ENCODE measurements at regions not wholly inside any gene's neighbourhood (a gene's known extent, or its start where the extent isn't known, plus 50 kb on each side); places are given as distances from the start of the nearest gene placed in this dataset.

DNA sequence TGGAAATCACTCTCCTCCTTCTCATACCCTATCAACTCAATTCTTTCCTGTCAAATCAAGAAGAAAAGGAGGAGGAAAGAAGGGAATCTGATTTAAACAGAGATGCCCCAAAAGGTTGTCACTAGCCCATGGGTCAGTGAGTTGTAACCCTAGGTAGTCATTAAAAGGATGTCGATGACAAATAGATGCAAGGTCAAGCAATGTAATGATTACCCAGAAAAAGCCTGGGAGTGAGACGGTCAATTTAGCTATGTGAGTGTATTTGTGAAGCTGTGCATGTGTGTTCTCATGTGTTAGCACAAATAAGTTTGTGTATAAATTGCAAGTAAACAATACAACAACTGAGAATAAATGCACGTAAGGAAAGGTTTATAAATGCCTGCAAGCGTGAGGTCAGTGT is 190.5 kb upstream of the PMFBP1 start:
- intact Hi-C loops (cut with DNase I, micrococcal nuclease) = no loop called here
- no peaks in the 10 kb centered on the region for H3K4me1 ChIP-seq (ENCODE audit: low read depth)
- H3K9me3 ChIP-seq = peaks cover 4% of the 10 kb centered on the region
- H3K36me3 ChIP-seq (ENCODE audit: low read depth) = no peaks in the 10 kb centered on the region
- TF ChIP-seq CTCF (IDR thresholded peaks at IDR 0.05) = no peak
- no peak for ATAC-seq
- no peak overlapping the region for H3K4me3 ChIP-seq
- no peak for DNase-seq

DNA sequence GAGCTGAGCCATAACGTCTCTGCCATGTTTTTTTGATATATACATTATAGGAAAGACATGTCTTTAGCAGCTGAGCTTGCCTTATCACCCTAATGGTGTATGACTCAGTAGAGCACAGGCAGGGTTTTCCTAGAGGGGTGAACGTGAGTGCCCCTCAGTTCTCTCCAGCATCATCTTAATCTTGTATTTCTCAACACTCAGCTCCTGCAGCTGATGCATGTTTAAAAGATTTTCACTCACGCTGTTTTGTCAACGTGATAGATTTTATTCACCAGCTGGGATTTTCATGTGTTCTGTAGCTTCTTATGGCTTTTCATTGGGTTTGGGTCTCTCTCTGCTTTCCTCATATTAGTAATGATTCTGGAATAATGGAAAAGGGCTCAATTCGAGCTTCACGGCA is 186.0 kb upstream of the PMFBP1 start:
- no peak overlapping the region for H3K4me3 ChIP-seq
- H3K4me1 ChIP-seq (ENCODE audit: low read depth) = no peaks in the 10 kb centered on the region
- H3K9me3 ChIP-seq = no peaks in the 10 kb centered on the region
- DNase-seq (no peak), ATAC-seq (no peak)
- intact Hi-C loops (cut with DNase I, micrococcal nuclease) = no loop called here
- no peak for TF ChIP-seq CTCF (IDR thresholded peaks at IDR 0.05)
- no peaks in the 10 kb centered on the region for H3K36me3 ChIP-seq (ENCODE audit: low read depth)

DNA sequence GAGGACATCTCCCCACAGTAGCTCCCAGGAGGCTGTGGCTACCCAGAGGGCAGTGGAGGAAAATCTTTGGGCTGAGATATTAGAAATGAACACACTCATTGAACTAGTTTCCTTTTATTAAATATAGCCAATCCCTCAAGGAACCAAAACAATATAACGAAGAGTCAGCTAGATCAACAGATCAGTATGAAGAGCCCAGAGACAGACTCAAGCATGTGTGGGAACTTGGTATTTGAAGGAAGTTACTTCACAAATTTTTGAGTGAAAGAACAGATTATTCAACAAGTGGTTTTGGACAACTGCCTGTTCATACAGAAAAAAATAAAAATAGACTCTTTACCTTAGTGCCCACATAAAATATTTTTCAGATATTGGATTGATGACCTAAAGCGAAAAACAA is 183.6 kb upstream of the PMFBP1 start:
- no peak for TF ChIP-seq CTCF (IDR thresholded peaks at IDR 0.05)
- intact Hi-C loops (cut with DNase I, micrococcal nuclease) = no loop called here
- DNase-seq = no peak

DNA sequence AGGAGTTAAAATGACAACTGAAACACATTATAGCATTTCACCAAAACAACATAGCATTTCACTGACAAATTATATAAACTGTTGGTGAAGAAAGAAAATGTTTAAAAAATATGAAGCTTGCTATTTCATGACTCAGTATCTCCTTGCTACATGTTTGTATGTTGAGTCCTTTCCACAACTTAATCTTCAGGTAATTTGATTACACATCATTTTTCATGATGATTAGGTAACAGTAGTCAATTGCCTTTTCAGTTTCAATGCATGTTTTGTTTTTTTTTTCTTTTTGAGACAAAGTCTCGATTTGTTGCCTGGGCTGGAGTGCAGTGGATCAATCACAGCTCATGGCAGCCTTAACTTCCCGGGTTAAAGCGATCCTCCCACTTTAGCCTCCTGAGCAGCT is 177.8 kb upstream of the PMFBP1 start:
- Histone ChIP-seq H3K9me3 (no peaks in the 10 kb centered on the region), H3K4me3 (no peak overlapping the region), H3K36me3 (ENCODE audit: low read depth) (no peaks in the 10 kb centered on the region), H3K4me1 (ENCODE audit: low read depth) (no peaks in the 10 kb centered on the region)
- intact Hi-C loops (cut with DNase I, micrococcal nuclease) = no loop called here
- DNase-seq (no peak), ATAC-seq (no peak)
- no peak for TF ChIP-seq CTCF (IDR thresholded peaks at IDR 0.05)

More for the DNA sequence above, 183.6 kb upstream of the PMFBP1 start:
- Histone ChIP-seq H3K9me3 (no peaks in the 10 kb centered on the region), H3K4me3 (no peak overlapping the region), H3K36me3 (ENCODE audit: low read depth) (no peaks in the 10 kb centered on the region), H3K4me1 (ENCODE audit: low read depth) (no peaks in the 10 kb centered on the region)
- ATAC-seq = no peak

DNA sequence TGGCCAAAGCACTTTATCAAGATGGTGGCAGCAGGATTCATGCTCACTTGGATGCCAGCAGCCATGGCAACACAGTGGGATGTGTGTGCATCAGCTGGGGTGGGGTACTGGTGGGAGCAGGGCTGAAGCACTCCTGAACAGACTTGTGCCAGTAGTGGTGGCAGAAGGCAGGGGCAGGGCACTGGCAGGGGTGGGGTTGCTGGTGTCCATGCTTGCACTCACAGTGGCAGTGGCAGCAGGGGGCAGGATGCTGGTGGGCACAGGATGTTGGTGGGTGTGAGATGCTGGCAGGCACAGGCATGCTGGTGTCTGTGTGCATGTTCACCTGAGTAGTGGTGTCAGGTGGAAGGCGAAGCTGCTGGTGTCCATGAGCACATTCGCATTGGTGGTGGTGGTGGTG is 161.0 kb upstream of the PMFBP1 start:
- intact Hi-C loops (cut with DNase I, micrococcal nuclease) = no loop called here
- Histone ChIP-seq H3K36me3 (ENCODE audit: low read depth) (no peaks in the 10 kb centered on the region), H3K9me3 (no peaks in the 10 kb centered on the region), H3K4me3 (no peak overlapping the region), H3K4me1 (ENCODE audit: low read depth) (no peaks in the 10 kb centered on the region)
- DNase-seq (no peak), ATAC-seq (no peak)
- no peak for TF ChIP-seq CTCF (IDR thresholded peaks at IDR 0.05)

- ATAC-seq (no peak), DNase-seq (no peak)
- Histone ChIP-seq H3K9me3 (peaks cover 6% of the 10 kb centered on the region), H3K4me1 (ENCODE audit: low read depth) (no peaks in the 10 kb centered on the region), H3K4me3 (no peak overlapping the region), H3K36me3 (ENCODE audit: low read depth) (no peaks in the 10 kb centered on the region)
- intact Hi-C loops (cut with DNase I, micrococcal nuclease) = no loop called here
- TF ChIP-seq CTCF (IDR thresholded peaks at IDR 0.05) = no peak
Measured at GRCh38 chr16:72324578-72324977, 152.6 kb upstream of the PMFBP1 start.
